ENCODE measurements at regions not wholly inside any gene's neighbourhood (a gene's known extent, or its start where the extent isn't known, plus 50 kb on each side); places are given as distances from the start of the nearest gene placed in this dataset.

GRCh38 chr1:79741720-79742421 lies 735.3 kb upstream of the ADGRL4 start:
- H3K9me3 ChIP-seq (ENCODE audit: low read length): no peaks in the 10 kb centered on the region
- TF ChIP-seq RAD21 (conservative IDR thresholded peaks at IDR 0.05): no peak
- no peak for TF ChIP-seq REST (IDR thresholded peaks at IDR 0.05; ENCODE audit: borderline replicate concordance)
- TF ChIP-seq CTCF (IDR thresholded peaks at IDR 0.05; ENCODE audit: poor library complexity, severe bottlenecking): no peak
- TF ChIP-seq MXI1 (conservative IDR thresholded peaks at IDR 0.05; ENCODE audit: poor library complexity, severe bottlenecking): no peak
- TF ChIP-seq SMC3 (conservative IDR thresholded peaks at IDR 0.05; ENCODE audit: poor library complexity): no peak
- no peak for TF ChIP-seq EZH2 (IDR thresholded peaks at IDR 0.05; ENCODE audit: borderline replicate concordance, insufficient read depth, low read length, poor library complexity, severe bottlenecking)
- no peak overlapping the region for H3K4me2 ChIP-seq (ENCODE audit: low read length)
- H3K4me3 ChIP-seq (ENCODE audit: low read length): no peak overlapping the region
- no peaks in the 10 kb centered on the region for H4K20me1 ChIP-seq (ENCODE audit: insufficient read depth)
- H3K79me2 ChIP-seq (replicated peaks; ENCODE audit: insufficient read depth, low read length): no peaks in the 10 kb centered on the region
- H3K27ac ChIP-seq (ENCODE audit: low read length): no peak overlapping the region
- H3F3A ChIP-seq (ENCODE audit: insufficient read depth, low read length, poor library complexity, severe bottlenecking): no peaks in the 10 kb centered on the region
- no peaks in the 10 kb centered on the region for H3K36me3 ChIP-seq (ENCODE audit: insufficient read depth, low read length)
- no peaks in the 10 kb centered on the region for H3K27me3 ChIP-seq (ENCODE audit: insufficient read depth, low read depth, low read length)
- no peaks in the 10 kb centered on the region for H3K9me2 ChIP-seq (ENCODE audit: insufficient read depth, low read length)
- no peak overlapping the region for H3K9ac ChIP-seq (ENCODE audit: low read length)
- no peak overlapping the region for H2AFZ ChIP-seq (ENCODE audit: low read depth, low read length)

GRCh38 chr1:79738101-79738500 lies 731.6 kb upstream of the ADGRL4 start:
- Histone ChIP-seq H3K9me3 (ENCODE audit: low read length) (no peaks in the 10 kb centered on the region), H3K27me3 (ENCODE audit: insufficient read depth, low read depth, low read length) (no peaks in the 10 kb centered on the region), H3K9ac (ENCODE audit: low read length) (no peak overlapping the region), H3K36me3 (ENCODE audit: insufficient read depth, low read length) (no peaks in the 10 kb centered on the region), H2AFZ (ENCODE audit: low read depth, low read length) (no peak overlapping the region), H3K4me2 (ENCODE audit: low read length) (no peak overlapping the region), H3F3A (ENCODE audit: insufficient read depth, low read length, poor library complexity, severe bottlenecking) (no peaks in the 10 kb centered on the region), H4K20me1 (ENCODE audit: insufficient read depth) (no peaks in the 10 kb centered on the region), H3K27ac (ENCODE audit: low read length) (no peak overlapping the region), H3K79me2 (replicated peaks; ENCODE audit: insufficient read depth, low read length) (no peaks in the 10 kb centered on the region), H3K9me2 (ENCODE audit: insufficient read depth, low read length) (no peaks in the 10 kb centered on the region), H3K4me3 (ENCODE audit: low read length) (no peak overlapping the region)
- TF ChIP-seq EZH2 (IDR thresholded peaks at IDR 0.05; ENCODE audit: borderline replicate concordance, insufficient read depth, low read length, poor library complexity, severe bottlenecking): no peak
- TF ChIP-seq SMC3 (conservative IDR thresholded peaks at IDR 0.05; ENCODE audit: poor library complexity): no peak
- TF ChIP-seq RAD21 (conservative IDR thresholded peaks at IDR 0.05): no peak
- no peak for TF ChIP-seq POLR2AphosphoS5 (IDR thresholded peaks at IDR 0.05)
- TF ChIP-seq EP300 (conservative IDR thresholded peaks at IDR 0.05; ENCODE audit: poor library complexity, severe bottlenecking): no peak
- no peak for TF ChIP-seq TAF1 (IDR thresholded peaks at IDR 0.05; ENCODE audit: low read depth)
- no peak for TF ChIP-seq REST (IDR thresholded peaks at IDR 0.05; ENCODE audit: borderline replicate concordance)
- TF ChIP-seq CTCF (IDR thresholded peaks at IDR 0.05; ENCODE audit: poor library complexity, severe bottlenecking): no peak
- no peak for TF ChIP-seq MXI1 (conservative IDR thresholded peaks at IDR 0.05; ENCODE audit: poor library complexity, severe bottlenecking)

Measured in neural cell (in vitro differentiated cells).